PFSK-1 (cell line): ENCODE measurements at regions not wholly inside any gene's neighbourhood (a gene's known extent, or its start where the extent isn't known, plus 50 kb on each side); places are given as distances from the start of the nearest gene placed in this dataset.

Source experiments
- FOXP2 ChIP-seq: optimal IDR thresholded peaks from 2 replicates; pipeline ENCODE3; 2011; ENCODE audit warnings: borderline replicate concordance, control low read depth, inconsistent platforms; ENCODE audit not compliant: insufficient read depth; ENCODE audit errors: extremely low read length, extremely low read depth
- POLR2AphosphoS5 ChIP-seq: IDR thresholded peaks from 2 replicates; pipeline ENCODE4 v1.6.1; 2012; ENCODE audit warnings: low read depth, mild to moderate bottlenecking, control low read depth, low read length, moderate library complexity
- SIN3A ChIP-seq: IDR thresholded peaks from 2 replicates; pipeline ENCODE4 v1.6.1; 2012; ENCODE audit warnings: mild to moderate bottlenecking, low read length, moderate library complexity, borderline replicate concordance; ENCODE audit not compliant: insufficient read depth
- TAF1 ChIP-seq: IDR thresholded peaks from 2 replicates; pipeline ENCODE4 v1.6.1; 2012; ENCODE audit warnings: low read length, control low read depth, borderline replicate concordance; ENCODE audit not compliant: insufficient read depth
- TF ChIP-seq, protein P1 (sequence below), 2 experiments: IDR thresholded peaks; 2 replicates each; pipeline versions ENCODE4 v1.6.1 to v1.8.0; 2011 to 2012; ENCODE audit warnings: low read depth in 2 of 2, low read length in 2 of 2, control low read depth in 1 of 2, inconsistent platforms in 1 of 2, mild to moderate bottlenecking in 1 of 2, moderate library complexity in 1 of 2; ENCODE audit not compliant: insufficient read depth in 1 of 2

DNA sequence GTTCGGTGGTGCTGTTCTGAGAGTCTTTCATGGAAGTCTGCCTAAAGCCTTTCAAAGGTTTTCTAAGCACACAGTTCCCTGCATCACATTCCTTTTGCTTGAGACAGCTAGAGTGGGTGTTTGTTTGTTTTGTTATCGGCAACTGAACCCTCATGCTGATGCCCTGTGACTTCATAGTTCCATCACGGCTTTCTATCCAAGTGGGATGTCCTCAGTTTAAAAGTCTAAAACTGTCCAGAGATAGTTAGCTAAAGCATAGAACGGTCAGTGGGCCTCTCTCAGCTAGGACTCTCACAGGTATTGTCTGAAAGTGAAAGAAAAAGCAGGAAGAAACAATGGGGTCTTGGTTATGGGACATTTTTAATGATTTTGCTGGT is 337.3 kb downstream of the OSR1 start:
- TF ChIP-seq, protein P1, sequence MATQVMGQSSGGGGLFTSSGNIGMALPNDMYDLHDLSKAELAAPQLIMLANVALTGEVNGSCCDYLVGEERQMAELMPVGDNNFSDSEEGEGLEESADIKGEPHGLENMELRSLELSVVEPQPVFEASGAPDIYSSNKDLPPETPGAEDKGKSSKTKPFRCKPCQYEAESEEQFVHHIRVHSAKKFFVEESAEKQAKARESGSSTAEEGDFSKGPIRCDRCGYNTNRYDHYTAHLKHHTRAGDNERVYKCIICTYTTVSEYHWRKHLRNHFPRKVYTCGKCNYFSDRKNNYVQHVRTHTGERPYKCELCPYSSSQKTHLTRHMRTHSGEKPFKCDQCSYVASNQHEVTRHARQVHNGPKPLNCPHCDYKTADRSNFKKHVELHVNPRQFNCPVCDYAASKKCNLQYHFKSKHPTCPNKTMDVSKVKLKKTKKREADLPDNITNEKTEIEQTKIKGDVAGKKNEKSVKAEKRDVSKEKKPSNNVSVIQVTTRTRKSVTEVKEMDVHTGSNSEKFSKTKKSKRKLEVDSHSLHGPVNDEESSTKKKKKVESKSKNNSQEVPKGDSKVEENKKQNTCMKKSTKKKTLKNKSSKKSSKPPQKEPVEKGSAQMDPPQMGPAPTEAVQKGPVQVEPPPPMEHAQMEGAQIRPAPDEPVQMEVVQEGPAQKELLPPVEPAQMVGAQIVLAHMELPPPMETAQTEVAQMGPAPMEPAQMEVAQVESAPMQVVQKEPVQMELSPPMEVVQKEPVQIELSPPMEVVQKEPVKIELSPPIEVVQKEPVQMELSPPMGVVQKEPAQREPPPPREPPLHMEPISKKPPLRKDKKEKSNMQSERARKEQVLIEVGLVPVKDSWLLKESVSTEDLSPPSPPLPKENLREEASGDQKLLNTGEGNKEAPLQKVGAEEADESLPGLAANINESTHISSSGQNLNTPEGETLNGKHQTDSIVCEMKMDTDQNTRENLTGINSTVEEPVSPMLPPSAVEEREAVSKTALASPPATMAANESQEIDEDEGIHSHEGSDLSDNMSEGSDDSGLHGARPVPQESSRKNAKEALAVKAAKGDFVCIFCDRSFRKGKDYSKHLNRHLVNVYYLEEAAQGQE (IDR thresholded peaks at IDR 0.05; ENCODE audit: insufficient read depth in 1 of 2, low read depth in 2 of 2, low read length in 2 of 2), result no peak
- no peak for TF ChIP-seq POLR2AphosphoS5

DNA sequence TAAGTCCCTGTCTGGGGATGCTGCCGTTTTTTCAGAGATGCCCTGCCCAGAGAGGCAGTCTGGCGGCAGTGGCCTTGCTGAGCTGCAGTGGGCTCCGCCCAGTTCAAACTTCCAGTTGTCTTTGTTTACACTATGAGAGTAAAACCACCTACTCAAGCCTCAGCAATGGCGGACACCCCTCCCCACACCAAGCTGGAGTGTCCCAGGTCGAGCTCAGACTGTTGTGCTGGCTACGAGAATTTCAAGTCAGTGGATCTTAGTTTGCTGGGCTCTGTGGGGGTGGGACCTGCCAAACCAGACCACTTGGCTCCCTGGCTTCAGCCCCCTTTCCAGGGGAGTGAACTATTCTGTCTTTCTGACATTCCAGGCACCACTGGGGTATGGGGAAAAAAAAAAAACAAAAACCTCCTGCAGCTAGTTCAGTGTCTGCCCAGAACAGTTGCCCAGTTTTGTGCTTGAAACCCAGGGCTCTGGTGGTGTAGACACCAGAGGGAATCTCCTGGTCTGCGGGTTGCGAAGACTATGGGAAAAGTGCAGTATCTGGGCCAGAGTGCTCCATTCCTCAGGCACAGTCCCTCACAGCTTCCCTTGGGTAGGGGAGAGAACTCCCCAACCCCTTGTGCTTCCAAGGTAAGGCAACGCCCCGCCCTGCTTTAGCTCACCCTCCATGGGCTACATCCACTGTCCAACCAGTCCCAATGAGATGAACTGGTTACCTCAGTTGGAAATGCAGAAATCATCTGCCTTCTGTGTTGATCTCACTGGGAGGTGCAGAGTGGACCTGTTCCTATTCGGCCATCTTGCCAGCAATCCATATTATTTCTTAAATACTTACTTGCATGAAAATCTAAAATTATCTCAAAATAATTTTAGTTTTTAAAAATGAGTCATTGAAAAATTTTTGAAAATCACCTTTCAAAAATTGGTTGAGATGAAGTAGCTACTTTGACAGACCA is 338.0 kb downstream of the OSR1 start:
- TF ChIP-seq TAF1 (no peak), POLR2AphosphoS5 (no peak), SIN3A (no peak), FOXP2 (no peak)
- TF ChIP-seq, protein P1 (IDR thresholded peaks at IDR 0.05; ENCODE audit: insufficient read depth in 1 of 2, low read depth in 2 of 2, low read length in 2 of 2), result no peak

DNA sequence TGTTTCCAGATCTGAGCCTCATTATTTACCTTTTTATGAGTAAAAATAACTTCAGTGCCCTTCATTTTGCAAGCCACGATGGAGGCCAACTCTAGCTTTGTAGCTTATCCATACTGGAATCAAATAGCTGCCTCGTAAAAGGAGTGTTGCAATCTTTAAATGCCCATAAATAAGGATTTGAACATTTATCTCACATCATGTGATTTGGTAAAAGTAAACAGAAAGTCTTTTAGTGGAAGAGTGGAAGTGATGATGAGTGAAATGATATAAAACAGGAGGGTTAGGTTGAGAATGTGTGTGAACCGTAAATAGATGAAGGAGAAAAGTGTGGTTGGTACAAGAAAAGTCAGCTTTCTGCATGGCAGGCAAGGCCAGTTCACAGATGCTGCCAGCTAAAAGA is 348.9 kb downstream of the OSR1 start:
- TF ChIP-seq TAF1 (no peak), POLR2AphosphoS5 (no peak), FOXP2 (no peak), SIN3A (no peak)
- TF ChIP-seq, protein P1 (IDR thresholded peaks at IDR 0.05; ENCODE audit: insufficient read depth in 1 of 2, low read depth in 2 of 2, low read length in 2 of 2), result no peak

DNA sequence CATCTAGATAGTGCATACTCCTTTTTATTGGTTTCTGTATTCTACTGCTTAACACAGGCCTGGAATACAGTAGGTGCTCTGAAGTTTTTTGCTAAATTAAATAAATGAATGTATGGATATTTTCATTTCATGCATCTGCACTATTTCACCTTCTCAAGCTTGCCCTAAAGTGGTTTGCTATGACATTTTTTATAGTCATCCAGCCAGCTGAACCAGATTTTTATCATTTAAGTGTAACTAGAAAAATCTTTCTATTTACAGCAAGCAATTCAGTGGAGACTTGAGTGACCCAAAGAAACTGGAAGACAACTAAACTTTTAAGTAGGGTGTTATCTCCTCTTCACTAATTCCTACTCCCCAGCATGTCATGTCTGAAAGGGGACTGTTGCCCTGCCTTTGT is 354.9 kb downstream of the OSR1 start:
- no peak for TF ChIP-seq POLR2AphosphoS5
- TF ChIP-seq TAF1, result no peak
- no peak for TF ChIP-seq FOXP2
- TF ChIP-seq SIN3A, result no peak
- TF ChIP-seq, protein P1 (IDR thresholded peaks at IDR 0.05; ENCODE audit: insufficient read depth in 1 of 2, low read depth in 2 of 2, low read length in 2 of 2), result no peak

DNA sequence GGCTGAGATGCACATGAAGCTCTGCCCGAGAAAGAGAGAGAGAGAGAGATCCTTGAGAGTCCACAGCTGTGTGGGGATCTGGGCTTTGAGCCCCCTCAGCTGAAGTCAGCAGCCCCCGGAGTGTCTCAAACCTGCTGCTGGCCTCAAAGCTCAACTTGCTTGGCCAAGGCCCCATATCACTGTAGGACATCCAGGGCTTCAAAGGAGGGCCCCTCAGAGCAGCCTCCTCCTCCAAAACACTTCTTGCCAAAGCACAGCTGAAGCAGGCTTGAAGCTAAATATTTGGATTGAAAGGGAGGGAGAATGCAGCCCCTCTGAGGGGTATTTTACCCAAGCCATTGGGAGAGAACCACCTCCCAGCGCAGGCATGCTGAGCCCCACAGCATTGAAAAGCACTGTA is 357.6 kb downstream of the OSR1 start:
- no peak for TF ChIP-seq FOXP2
- TF ChIP-seq TAF1, result no peak
